HG03442 (cell line): ENCODE measurements at regions not wholly inside any gene's neighbourhood (a gene's known extent, or its start where the extent isn't known, plus 50 kb on each side); places are given as distances from the start of the nearest gene placed in this dataset.

Source experiments
- ATAC-seq: cut with Tn5 transposase; IDR thresholded peaks from one replicate; pipeline ENCODE4 v1.9.1; 2021; ENCODE audit warnings: mild to moderate bottlenecking, moderate library complexity; ENCODE audit not compliant: unreplicated experiment

- ATAC-seq = peak; percentile 63
Measured at GRCh38 chr18:2395427-2396161, 175.7 kb downstream of the METTL4 start.

GRCh38 chr18:2396162-2396505 is 175.2 kb downstream of the METTL4 start:
- peak; percentile 20 for ATAC-seq

GRCh38 chr18:2400701-2401196 is 170.6 kb downstream of the METTL4 start:
- no peak for ATAC-seq

GRCh38 chr18:2402084-2402483 is 169.2 kb downstream of the METTL4 start:
- no peak for ATAC-seq

GRCh38 chr18:2406544-2406943 is 164.8 kb downstream of the METTL4 start:
- no peak for ATAC-seq

- no peak for ATAC-seq
Measured at GRCh38 chr18:2407961-2408360, 163.3 kb downstream of the METTL4 start.

GRCh38 chr18:2409906-2410305 is 161.4 kb downstream of the METTL4 start:
- no peak for ATAC-seq

GRCh38 chr18:2410688-2411087 is 160.6 kb downstream of the METTL4 start:
- ATAC-seq = no peak

GRCh38 chr18:2411381-2411960 is 159.8 kb downstream of the METTL4 start:
- ATAC-seq = no peak

- no peak for ATAC-seq
Measured at GRCh38 chr18:2412281-2412680, 159.0 kb downstream of the METTL4 start.

- no peak for ATAC-seq
Measured at GRCh38 chr18:2412996-2413751, 158.1 kb downstream of the METTL4 start.

GRCh38 chr18:2414235-2414634 is 157.1 kb downstream of the METTL4 start:
- ATAC-seq = no peak

- ATAC-seq = no peak
Measured at GRCh38 chr18:2415656-2416055, 155.6 kb downstream of the METTL4 start.

GRCh38 chr18:2417861-2418610 is 153.3 kb downstream of the METTL4 start:
- ATAC-seq = no peak

- no peak for ATAC-seq
Measured at GRCh38 chr18:2420367-2420766, 150.9 kb downstream of the METTL4 start.

- ATAC-seq = no peak
Measured at GRCh38 chr18:2423761-2424160, 147.5 kb downstream of the METTL4 start.

- ATAC-seq = no peak
Measured at GRCh38 chr18:2424420-2424819, 146.9 kb downstream of the METTL4 start.

GRCh38 chr18:2425426-2426317 is 145.6 kb downstream of the METTL4 start:
- no peak for ATAC-seq

- ATAC-seq = no peak
Measured at GRCh38 chr18:2430191-2430590, 141.1 kb downstream of the METTL4 start.

GRCh38 chr18:2431806-2432205 is 139.5 kb downstream of the METTL4 start:
- ATAC-seq = no peak
